GM03348 (cell line): ENCODE measurements at regions not wholly inside any gene's neighbourhood (a gene's known extent, or its start where the extent isn't known, plus 50 kb on each side); places are given as distances from the start of the nearest gene placed in this dataset.

Experiments used
- DNase-seq: peaks from one replicate; pipeline ENCODE4 v3.0.0; 2012; ENCODE audit warnings: low spot score

GRCh38 chr6:14810021-14810420 is 435.8 kb upstream of the JARID2 start:
- DNase-seq = no peak

- DNase-seq = peak; percentile 14
Measured at GRCh38 chr6:14811775-14812428, 434.0 kb upstream of the JARID2 start.

- DNase-seq = no peak
Measured at GRCh38 chr6:14814016-14814415, 431.9 kb upstream of the JARID2 start.

GRCh38 chr6:14816116-14816859 is 429.6 kb upstream of the JARID2 start:
- DNase-seq = no peak

GRCh38 chr6:14817074-14817473 is 428.8 kb upstream of the JARID2 start:
- no peak for DNase-seq

GRCh38 chr6:14818422-14818884 is 427.4 kb upstream of the JARID2 start:
- DNase-seq = no peak

GRCh38 chr6:14819001-14819400 is 426.9 kb upstream of the JARID2 start:
- no peak for DNase-seq

GRCh38 chr6:14819840-14820420 is 425.9 kb upstream of the JARID2 start:
- DNase-seq = no peak

GRCh38 chr6:14822012-14822553 is 423.8 kb upstream of the JARID2 start:
- DNase-seq = no peak

GRCh38 chr6:14822679-14823078 is 423.2 kb upstream of the JARID2 start:
- DNase-seq = no peak

- no peak for DNase-seq
Measured at GRCh38 chr6:14824060-14824459, 421.8 kb upstream of the JARID2 start.

- DNase-seq = no peak
Measured at GRCh38 chr6:14824484-14825275, 421.2 kb upstream of the JARID2 start.

GRCh38 chr6:14826456-14826855 is 419.4 kb upstream of the JARID2 start:
- no peak for DNase-seq

GRCh38 chr6:14827354-14827753 is 418.5 kb upstream of the JARID2 start:
- no peak for DNase-seq

- no peak for DNase-seq
Measured at GRCh38 chr6:14828201-14828611, 417.7 kb upstream of the JARID2 start.

- no peak for DNase-seq
Measured at GRCh38 chr6:14831070-14831469, 414.8 kb upstream of the JARID2 start.

GRCh38 chr6:14831937-14832336 is 413.9 kb upstream of the JARID2 start:
- DNase-seq = no peak

GRCh38 chr6:14832427-14832826 is 413.4 kb upstream of the JARID2 start:
- no peak for DNase-seq

- no peak for DNase-seq
Measured at GRCh38 chr6:14834851-14835530, 410.9 kb upstream of the JARID2 start.

- DNase-seq = no peak
Measured at GRCh38 chr6:14837435-14837834, 408.4 kb upstream of the JARID2 start.

GRCh38 chr6:14838133-14838583 is 407.7 kb upstream of the JARID2 start:
- peak; percentile 32 for DNase-seq
